GM23338 (cell line): ENCODE measurements at regions not wholly inside any gene's neighbourhood (a gene's known extent, or its start where the extent isn't known, plus 50 kb on each side); places are given as distances from the start of the nearest gene placed in this dataset.

Source experiments
- CREB1 ChIP-seq: fragments of 250-450 bp; sonication (Bioruptor Pico); IDR thresholded peaks from 2 replicates; pipeline ENCODE4 v1.5.0; 2020; ENCODE audit warnings: low read depth, mild to moderate bottlenecking, moderate library complexity
- CTCF ChIP-seq, 2 experiments: fragments of 200-600 bp in 1 of 2; sonication (generic) in 1 of 2; conservative IDR thresholded peaks; 2 replicates each; pipeline versions ENCODE4 v1.5.1 to v1.6.1; 2016 to 2017; ENCODE audit warnings: antibody characterized with exemption in 2 of 2, low read depth in 2 of 2, mild to moderate bottlenecking in 2 of 2, moderate library complexity in 1 of 2
- ETS1 ChIP-seq: IDR thresholded peaks from 2 replicates; pipeline ENCODE4 v1.6.1; 2016; ENCODE audit warnings: antibody characterized with exemption
- EZH2 ChIP-seq: fragments of 200-600 bp; sonication (generic); IDR thresholded peaks from one replicate; pipeline ENCODE4 v1.8.0; 2017; ENCODE audit warnings: antibody characterized with exemption, mild to moderate bottlenecking, low read depth; ENCODE audit not compliant: unreplicated experiment
- EZH2phosphoT487 ChIP-seq: fragments of 200-600 bp; sonication (generic); IDR thresholded peaks from one replicate; pipeline ENCODE4 v1.8.1; 2018; ENCODE audit warnings: antibody characterized with exemption; ENCODE audit not compliant: unreplicated experiment
- JUNB ChIP-seq: IDR thresholded peaks from one replicate; pipeline ENCODE4 v1.6.1; 2016; ENCODE audit warnings: antibody characterized with exemption; ENCODE audit not compliant: unreplicated experiment
- NANOG ChIP-seq: IDR thresholded peaks from 2 replicates; pipeline ENCODE4 v1.6.1; 2016; ENCODE audit warnings: antibody characterized with exemption, borderline replicate concordance
- POLR2AphosphoS5 ChIP-seq: IDR thresholded peaks from 2 replicates; pipeline ENCODE4 v1.6.1; 2016; ENCODE audit warnings: antibody characterized with exemption, low read depth
- REST ChIP-seq: IDR thresholded peaks from one replicate; pipeline ENCODE4 v1.6.1; 2018; ENCODE audit warnings: antibody characterized with exemption; ENCODE audit not compliant: unreplicated experiment
- STAT1 ChIP-seq: IDR thresholded peaks from one replicate; pipeline ENCODE4 v1.6.1; 2016; ENCODE audit warnings: antibody characterized with exemption; ENCODE audit not compliant: unreplicated experiment
- ZNF114 ChIP-seq: fragments of 250-450 bp; sonication (Bioruptor Pico); IDR thresholded peaks from 2 replicates; pipeline ENCODE4 v1.5.0; 2020; ENCODE audit warnings: mild to moderate bottlenecking, moderate library complexity
- ZNF331 ChIP-seq: fragments of 250-450 bp; sonication (Bioruptor Pico); IDR thresholded peaks from 2 replicates; pipeline ENCODE4 v1.5.0; 2020; ENCODE audit warnings: low read depth, mild to moderate bottlenecking, moderate library complexity

GRCh38 chr7:9523579-9523978 lies 1090.2 kb downstream of the NXPH1 start:
- TF ChIP-seq EZH2: no peak
- TF ChIP-seq CTCF (conservative IDR thresholded peaks at IDR 0.05; ENCODE audit: low read depth in 2 of 2): no peak
- no peak for TF ChIP-seq CREB1 (CRISPR knock-in tag)
- no peak for TF ChIP-seq NANOG
- no peak for TF ChIP-seq REST
- no peak for TF ChIP-seq POLR2AphosphoS5
- no peak for TF ChIP-seq ETS1
- no peak for TF ChIP-seq STAT1
- no peak for TF ChIP-seq EZH2phosphoT487
- TF ChIP-seq ZNF114 (CRISPR knock-in tag): no peak
- no peak for TF ChIP-seq JUNB
- TF ChIP-seq ZNF331 (CRISPR knock-in tag): no peak
